GM12864 (cell line): ENCODE measurements at regions not wholly inside any gene's neighbourhood (a gene's known extent, or its start where the extent isn't known, plus 50 kb on each side); places are given as distances from the start of the nearest gene placed in this dataset.

Source experiments
- DNase-seq: peaks from one replicate; pipeline ENCODE4 v3.0.0-alpha.2; 2011; ENCODE audit warnings: low read depth
- H3K4me3 ChIP-seq: 2 replicates; pipeline ENCODE4 v1.5.1; 2011; ENCODE audit warnings: mild to moderate bottlenecking, low read depth, low read length, control low read depth
- CTCF ChIP-seq: IDR thresholded peaks from 2 replicates; pipeline ENCODE4 v1.5.1; 2011; ENCODE audit warnings: low read depth, mild to moderate bottlenecking, moderate library complexity, low read length, control low read depth, inconsistent platforms; ENCODE audit errors: missing control alignments

- no peak for DNase-seq
- TF ChIP-seq CTCF, result no peak
Measured at GRCh38 chr6:74765486-74765885, 440.4 kb downstream of the COL12A1 start.

GRCh38 chr6:74764486-74764885 is 441.4 kb downstream of the COL12A1 start:
- H3K4me3 ChIP-seq, result no peak overlapping the region
- DNase-seq, result no peak
- TF ChIP-seq CTCF, result no peak

More at GRCh38 chr6:74765486-74765885, 440.4 kb downstream of the COL12A1 start:
- H3K4me3 ChIP-seq, result no peak overlapping the region

GRCh38 chr6:74762841-74763240 is 443.0 kb downstream of the COL12A1 start:
- no peak for DNase-seq
- TF ChIP-seq CTCF, result no peak
- no peak overlapping the region for H3K4me3 ChIP-seq

GRCh38 chr6:74757813-74758212 is 448.0 kb downstream of the COL12A1 start:
- no peak for TF ChIP-seq CTCF
- no peak for DNase-seq
- no peak overlapping the region for H3K4me3 ChIP-seq

- no peak overlapping the region for H3K4me3 ChIP-seq
- no peak for DNase-seq
- no peak for TF ChIP-seq CTCF
Measured at GRCh38 chr6:74756923-74757322, 448.9 kb downstream of the COL12A1 start.

GRCh38 chr6:74755778-74756177 is 450.1 kb downstream of the COL12A1 start:
- TF ChIP-seq CTCF, result no peak
- no peak overlapping the region for H3K4me3 ChIP-seq
- DNase-seq, result no peak

- no peak for DNase-seq
- TF ChIP-seq CTCF, result no peak
Measured at GRCh38 chr6:74755196-74755595, 450.7 kb downstream of the COL12A1 start.

More at GRCh38 chr6:74755196-74755595, 450.7 kb downstream of the COL12A1 start:
- no peak overlapping the region for H3K4me3 ChIP-seq
